GM19452 (cell line): ENCODE measurements at regions not wholly inside any gene's neighbourhood (a gene's known extent, or its start where the extent isn't known, plus 50 kb on each side); places are given as distances from the start of the nearest gene placed in this dataset.

Source experiments
- ATAC-seq: cut with Tn5 transposase; IDR thresholded peaks from one replicate; pipeline ENCODE4 v1.9.1; 2021; ENCODE audit not compliant: unreplicated experiment

- no peak for ATAC-seq
These were observed 285.6 kb upstream of the TPM1 start for GRCh38 chr15:62756995-62757360.

GRCh38 chr15:62757535-62757934, 285.0 kb upstream of the TPM1 start:
- no peak for ATAC-seq

- ATAC-seq: no peak
These were observed 284.2 kb upstream of the TPM1 start for GRCh38 chr15:62758126-62758951.

- ATAC-seq: no peak
These were observed 283.6 kb upstream of the TPM1 start for GRCh38 chr15:62758952-62759349.

GRCh38 chr15:62760538-62760937, 282.0 kb upstream of the TPM1 start:
- ATAC-seq: no peak

GRCh38 chr15:62765916-62766315, 276.6 kb upstream of the TPM1 start:
- no peak for ATAC-seq

- ATAC-seq: no peak
These were observed 275.9 kb upstream of the TPM1 start for GRCh38 chr15:62766599-62766998.

- ATAC-seq: no peak
These were observed 272.9 kb upstream of the TPM1 start for GRCh38 chr15:62769604-62770003.

- ATAC-seq: no peak
These were observed 272.4 kb upstream of the TPM1 start for GRCh38 chr15:62770111-62770660.

GRCh38 chr15:62770752-62771151, 271.8 kb upstream of the TPM1 start:
- no peak for ATAC-seq

- ATAC-seq: no peak
These were observed 271.3 kb upstream of the TPM1 start for GRCh38 chr15:62771234-62771633.

GRCh38 chr15:62773369-62774165, 269.0 kb upstream of the TPM1 start:
- no peak for ATAC-seq

GRCh38 chr15:62775932-62776331, 266.6 kb upstream of the TPM1 start:
- ATAC-seq: no peak

GRCh38 chr15:62777671-62778070, 264.9 kb upstream of the TPM1 start:
- no peak for ATAC-seq

GRCh38 chr15:62779036-62779770, 263.3 kb upstream of the TPM1 start:
- ATAC-seq: no peak

- ATAC-seq: no peak
These were observed 262.6 kb upstream of the TPM1 start for GRCh38 chr15:62779899-62780298.

GRCh38 chr15:62781081-62781497, 261.5 kb upstream of the TPM1 start:
- ATAC-seq: no peak

- ATAC-seq: no peak
These were observed 260.3 kb upstream of the TPM1 start for GRCh38 chr15:62782071-62782841.

GRCh38 chr15:62782896-62783295, 259.7 kb upstream of the TPM1 start:
- no peak for ATAC-seq

- no peak for ATAC-seq
These were observed 259.1 kb upstream of the TPM1 start for GRCh38 chr15:62783303-62783957.
